ENCODE measurements at regions not wholly inside any gene's neighbourhood (a gene's known extent, or its start where the extent isn't known, plus 50 kb on each side); places are given as distances from the start of the nearest gene placed in this dataset.
A peak's percentile ranks its signal among the peaks of the same experiment; 100 is the strongest.

- DNase-seq, result no peak
Measured at GRCh38 chr2:7392076-7392787, 475.0 kb downstream of the RNF144A start.

DNA sequence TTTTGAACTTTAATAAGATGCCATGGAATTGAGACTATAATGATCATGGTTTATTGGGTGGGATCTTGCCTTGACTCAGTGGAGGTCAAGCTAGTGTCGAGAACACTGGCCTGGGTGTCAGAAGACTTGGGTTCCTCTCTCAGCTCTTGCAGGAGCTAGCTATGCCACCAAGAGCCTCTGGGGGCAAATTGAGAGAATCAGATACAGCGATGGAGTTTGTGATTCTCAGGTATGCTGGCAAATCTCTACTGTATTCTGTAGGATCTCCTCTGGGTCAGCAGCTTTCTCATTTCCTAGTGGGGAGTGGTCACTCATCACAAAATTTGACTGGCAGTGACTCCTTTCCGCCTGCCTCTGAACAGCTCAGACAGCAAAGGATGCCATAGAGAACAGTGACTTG is 477.0 kb downstream of the RNF144A start:
- DNase-seq, result no peak

- no peak for DNase-seq
Measured at GRCh38 chr2:7400628-7401027, 483.4 kb downstream of the RNF144A start.

- DNase-seq, result peak; percentile 2
Measured at GRCh38 chr2:7403092-7403775, 486.0 kb downstream of the RNF144A start.

GRCh38 chr2:7405861-7406715 is 488.9 kb downstream of the RNF144A start:
- no peak for DNase-seq

GRCh38 chr2:7407001-7407400 is 489.8 kb downstream of the RNF144A start:
- DNase-seq, result no peak

DNA sequence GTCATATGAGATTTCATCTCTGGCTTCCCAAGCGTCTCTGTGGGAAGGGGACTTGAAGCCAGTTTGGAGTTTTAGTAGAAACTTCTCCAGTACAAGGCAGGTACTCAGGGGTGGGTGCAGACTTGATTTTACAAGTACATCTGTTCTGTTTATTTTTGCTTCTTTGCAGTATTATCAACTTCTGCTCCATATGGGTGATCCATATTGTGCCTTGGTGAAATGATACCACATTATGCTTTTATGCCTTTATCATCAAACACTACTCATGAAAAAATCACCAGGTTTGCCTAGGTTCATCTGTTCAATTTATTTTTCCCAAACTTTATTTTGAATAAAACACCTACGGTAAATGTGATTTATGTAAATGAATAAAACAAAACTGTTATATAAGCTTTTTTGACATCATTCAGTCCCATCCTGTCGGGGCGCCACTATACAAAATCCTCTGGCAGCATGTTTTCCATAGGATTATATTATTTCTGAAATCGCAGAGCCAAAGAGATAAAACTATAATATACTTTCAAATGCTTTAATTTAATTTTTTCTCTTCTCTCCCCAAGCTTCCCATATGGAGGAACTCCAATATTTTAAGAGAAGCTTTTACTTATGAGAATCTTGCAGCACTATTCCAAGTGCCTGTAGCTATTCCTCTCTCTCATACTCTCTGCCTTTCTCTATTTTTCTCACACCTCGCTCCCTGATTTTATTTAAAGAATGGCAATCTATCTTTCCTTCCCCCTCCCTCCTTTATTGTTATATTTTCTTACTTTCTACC is 490.9 kb downstream of the RNF144A start:
- no peak for DNase-seq

DNA sequence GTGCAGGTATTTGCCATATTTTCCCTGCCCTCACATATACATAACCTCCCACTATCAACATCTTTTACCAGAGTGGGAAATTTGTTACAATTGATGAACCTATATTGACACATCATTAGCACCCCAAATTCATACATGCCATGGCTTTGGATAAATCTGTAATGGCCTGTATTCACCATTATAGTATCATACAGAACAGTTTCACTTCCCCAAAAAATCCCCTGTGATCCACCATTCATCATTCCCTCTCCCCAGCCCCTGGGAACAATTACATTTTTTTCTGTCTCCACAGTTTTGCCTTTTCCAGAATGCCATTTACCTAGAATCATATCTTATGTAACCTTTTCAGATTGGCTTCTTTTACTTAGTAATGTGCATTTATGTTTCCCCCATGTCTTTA is 494.5 kb downstream of the RNF144A start:
- DNase-seq, result no peak

GRCh38 chr2:7417845-7418742 is 500.9 kb downstream of the RNF144A start:
- no peak for DNase-seq

DNA sequence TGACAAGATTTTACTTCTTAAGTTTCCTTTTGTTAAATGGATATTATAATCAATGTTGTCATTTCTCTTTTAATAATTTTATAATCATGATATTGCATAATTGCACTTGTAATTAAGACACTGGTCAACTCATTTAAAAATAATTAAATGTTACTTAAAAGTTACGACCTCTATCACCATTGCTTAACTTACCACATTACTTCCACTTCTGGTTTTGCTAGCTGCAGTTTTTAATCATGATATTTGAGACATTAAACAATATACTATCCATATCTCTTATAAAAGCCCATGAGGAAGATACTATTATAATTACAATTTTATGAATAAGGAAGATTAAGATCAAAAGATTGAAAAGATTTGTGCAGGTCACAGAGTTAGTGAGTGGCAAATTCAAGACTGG is 502.0 kb downstream of the RNF144A start:
- no peak for DNase-seq

DNA sequence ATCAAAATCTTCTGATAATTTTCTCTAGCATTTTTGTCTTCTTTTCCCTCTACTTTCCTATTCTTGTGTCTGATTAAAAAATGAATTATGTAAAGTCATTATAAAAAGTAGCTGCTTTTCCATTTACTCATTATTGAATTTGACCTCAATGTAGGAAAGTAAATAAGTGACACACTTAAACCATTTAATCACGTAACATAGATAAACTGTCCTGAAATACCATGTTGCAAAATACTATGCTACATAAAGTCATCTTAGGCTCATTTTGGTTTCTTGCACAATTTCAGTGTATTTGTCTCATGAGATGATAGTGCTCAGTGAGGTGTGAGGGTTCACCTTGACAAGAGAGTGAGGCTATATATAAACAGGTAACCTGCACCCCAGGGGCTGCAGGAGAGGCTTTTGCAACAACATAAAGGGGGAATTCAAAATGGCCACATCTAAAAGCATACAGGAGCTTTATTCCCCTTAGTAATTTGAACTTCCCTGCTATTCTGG is 502.7 kb downstream of the RNF144A start:
- no peak for DNase-seq

DNA sequence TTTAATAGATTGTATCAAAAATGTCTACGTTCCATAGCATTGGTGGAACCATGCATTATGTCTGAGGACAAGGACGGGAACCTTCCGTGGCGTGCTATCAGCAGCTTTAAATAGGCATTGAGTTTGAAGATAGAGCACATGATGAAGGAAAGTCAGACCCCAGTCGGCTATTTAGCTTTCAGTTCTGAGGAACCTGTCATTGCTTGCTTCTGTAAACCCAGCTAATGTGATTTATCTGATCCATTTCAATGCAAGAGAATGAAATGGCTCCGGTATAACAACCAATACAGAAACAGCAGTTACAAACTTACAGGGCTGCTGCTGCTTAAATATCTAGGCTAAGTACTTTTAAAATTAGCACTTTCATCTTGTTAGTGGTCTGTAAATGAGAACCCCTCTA is 503.3 kb downstream of the RNF144A start:
- DNase-seq, result no peak

DNA sequence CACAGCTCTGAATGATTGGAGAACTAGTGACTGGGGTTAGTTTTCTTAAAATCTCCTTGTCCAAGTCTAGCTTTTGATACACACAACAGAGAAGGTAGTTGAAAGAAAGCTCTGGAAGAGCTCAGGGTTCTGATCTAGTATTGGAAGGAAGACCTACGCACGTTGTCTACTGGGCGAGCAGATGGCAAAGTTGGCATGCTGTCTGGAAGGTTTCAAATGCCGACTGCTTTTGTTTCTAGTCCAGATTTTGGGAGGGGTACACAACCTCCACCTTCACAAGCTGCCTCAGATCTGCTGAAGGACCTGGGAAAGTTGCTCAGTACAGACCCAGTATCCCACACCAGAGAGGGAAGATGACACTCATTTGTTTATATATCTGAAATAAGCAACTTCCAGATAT is 507.3 kb downstream of the RNF144A start:
- no peak for DNase-seq

DNA sequence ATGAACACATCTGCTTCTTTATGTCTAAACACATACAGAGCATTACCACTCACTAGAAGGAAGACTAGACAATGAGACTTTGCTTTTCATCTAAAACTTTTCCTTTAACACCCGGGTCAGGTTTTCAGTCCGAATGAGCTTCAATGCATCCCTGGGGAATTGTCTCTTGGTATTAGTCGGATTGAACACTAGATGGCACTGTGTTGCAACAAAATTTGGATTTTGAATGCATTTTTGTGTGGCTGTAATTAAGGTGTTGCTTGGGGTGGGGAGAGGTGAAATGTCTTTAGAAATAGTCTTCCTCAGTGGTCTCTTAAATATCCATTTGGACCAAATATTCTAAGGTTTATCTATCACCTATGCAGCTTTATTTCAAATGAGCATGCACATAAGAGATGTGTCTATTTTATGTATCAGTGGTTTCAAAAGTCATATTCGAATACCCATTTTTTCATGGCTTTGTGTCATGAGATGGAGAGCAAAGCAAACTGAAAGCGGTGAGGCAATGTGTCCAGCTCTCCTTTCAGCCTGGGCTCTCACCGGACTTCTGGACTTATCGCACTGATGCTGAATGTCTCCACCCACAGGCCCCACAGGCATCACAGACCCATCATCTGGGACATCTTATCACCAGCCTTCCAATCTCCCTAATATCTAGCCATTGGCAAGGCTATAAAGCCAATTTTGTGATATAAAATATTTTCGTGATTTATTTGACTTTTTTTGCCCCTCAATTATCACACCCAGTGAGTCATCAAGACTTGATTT is 510.3 kb downstream of the RNF144A start:
- DNase-seq, result peak; percentile 78

DNA sequence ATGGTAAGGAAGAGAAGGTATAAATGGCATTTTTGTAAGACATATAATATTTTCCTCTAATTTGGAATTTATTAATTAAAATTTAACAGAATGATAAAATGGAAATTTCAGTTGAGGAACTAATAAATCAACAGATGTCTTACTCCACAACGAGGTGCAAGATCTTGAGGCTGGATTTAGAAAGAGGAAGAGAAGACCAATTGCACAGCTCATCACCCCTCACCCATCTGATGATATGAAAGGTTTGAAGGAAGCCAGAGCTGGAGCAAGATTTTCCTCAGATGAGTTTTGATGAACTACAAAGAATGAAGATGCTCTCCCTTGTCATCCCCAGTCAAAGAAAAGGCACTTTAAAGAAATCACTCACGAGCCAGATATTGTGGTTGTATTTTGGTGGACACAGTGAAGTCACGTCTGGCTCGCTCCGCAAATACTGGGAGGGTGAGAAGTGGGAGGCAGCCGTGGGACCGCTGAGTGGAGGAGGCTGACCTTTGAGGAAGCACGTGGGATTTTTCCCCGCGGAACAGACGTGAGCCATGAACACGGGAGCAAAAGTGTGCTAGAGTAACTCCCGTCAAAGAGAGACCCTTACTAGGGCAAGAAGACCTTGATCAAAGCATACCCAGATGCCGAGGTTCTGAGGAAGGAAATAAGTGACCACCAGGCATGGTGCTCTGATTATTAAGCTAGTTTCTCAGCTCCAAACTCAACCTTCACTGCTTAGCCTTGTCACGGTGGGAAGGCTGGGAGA is 511.4 kb downstream of the RNF144A start:
- no peak for DNase-seq

DNA sequence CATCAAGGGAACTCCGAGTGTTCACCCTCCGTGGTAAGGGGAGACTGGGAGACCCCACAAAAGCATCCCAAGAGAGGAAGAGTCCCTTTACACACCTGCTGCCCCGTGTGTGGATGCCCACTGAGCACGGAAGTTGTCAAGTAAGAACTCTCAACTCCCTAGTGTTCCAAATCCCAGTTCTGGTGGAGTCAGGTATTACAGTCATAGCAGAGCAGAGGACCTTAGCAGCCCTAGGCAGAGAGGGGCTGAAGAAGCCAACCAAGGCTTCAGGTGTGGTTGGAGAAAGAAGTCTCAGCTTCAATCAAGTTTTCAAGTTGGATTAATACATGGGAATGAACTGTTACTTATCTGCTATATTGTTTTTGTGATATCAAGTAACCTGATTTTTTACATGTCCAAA is 512.5 kb downstream of the RNF144A start:
- DNase-seq, result no peak

DNA sequence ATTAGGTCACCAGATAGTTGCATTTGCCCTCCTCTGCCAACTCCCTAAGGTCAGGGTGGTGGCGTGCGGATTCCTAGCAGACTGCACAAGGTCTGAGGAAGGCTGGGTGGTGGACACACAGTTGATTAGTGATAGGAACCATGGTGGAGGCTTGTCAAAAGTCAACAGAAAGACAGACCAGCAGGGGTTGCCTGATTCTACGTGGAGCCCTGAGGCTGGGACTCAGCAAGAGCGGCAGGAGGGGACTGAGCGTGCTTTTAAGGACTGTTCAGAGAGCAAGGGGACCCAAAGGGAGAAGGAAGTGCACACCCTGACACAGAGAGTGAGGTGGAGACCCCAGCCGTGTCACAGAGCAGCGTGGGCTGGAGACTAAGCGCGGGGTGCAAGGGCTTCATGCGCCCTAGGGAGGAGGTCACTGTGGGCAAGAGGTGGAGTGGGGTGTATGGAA is 513.2 kb downstream of the RNF144A start:
- DNase-seq, result peak; percentile 4

- peak; percentile 34 for DNase-seq
Measured at GRCh38 chr2:7430869-7431641, 513.8 kb downstream of the RNF144A start.

- DNase-seq, result no peak
Measured at GRCh38 chr2:7432436-7432835, 515.2 kb downstream of the RNF144A start.
